ENCODE measurements at regions not wholly inside any gene's neighbourhood (a gene's known extent, or its start where the extent isn't known, plus 50 kb on each side); places are given as distances from the start of the nearest gene placed in this dataset.

DNA sequence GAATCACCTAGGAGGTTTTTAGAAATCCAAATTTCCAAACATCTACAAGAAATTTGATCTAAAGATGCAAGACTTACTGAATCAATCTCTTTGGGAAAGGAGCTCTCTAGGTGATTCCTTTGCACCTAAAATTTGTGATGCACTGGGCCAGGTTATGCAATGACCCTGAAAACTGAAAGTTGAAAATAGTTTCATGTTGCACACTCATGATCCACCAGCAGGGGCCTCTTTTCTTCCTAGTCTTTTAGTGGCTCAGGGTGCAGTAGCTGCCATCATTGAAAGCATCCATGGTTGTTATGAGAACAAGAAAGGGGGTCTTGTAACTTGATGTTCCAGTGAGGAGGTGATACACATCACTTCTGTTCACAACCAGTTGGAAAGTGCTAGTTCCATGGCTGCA, 486.8 kb downstream of the PSAT1 start:
- TF ChIP-seq Cebpa-rat (IDR thresholded peaks at IDR 0.05) = no peak
- no peaks in the 10 kb centered on the region; the same call in 1 of the 2 replicates for H3K27me3 ChIP-seq
- H3K9ac ChIP-seq = no peak overlapping the region
- no peaks in the 10 kb centered on the region for H3K4me1 ChIP-seq
- H3K36me3 ChIP-seq = no peaks in the 10 kb centered on the region
- H4K20me1 ChIP-seq = no peaks in the 10 kb centered on the region
- no peak overlapping the region for H3K4me3 ChIP-seq
- H3K9me3 ChIP-seq = no peaks in the 10 kb centered on the region
- H3K4me2 ChIP-seq = no peak overlapping the region
- no peak overlapping the region for H3K27ac ChIP-seq

DNA sequence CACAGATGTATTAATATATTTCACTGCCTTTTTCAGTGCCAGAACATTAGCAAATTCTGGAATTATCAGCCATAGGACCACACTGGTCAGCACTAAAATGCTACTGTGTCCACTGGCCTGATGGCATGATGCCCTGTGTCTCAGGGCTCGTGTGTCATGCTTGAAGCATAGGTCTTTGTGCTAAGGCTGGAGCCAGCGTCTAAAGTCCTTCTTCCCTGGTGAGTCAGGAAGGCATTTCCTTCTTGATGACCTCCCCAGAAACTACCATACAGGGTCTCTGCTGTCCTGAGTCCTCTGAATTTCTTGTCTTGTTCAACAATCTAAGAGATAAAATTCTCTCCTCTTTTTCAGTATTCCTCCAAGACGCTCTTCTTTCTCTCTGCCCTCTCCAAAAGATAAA, 489.9 kb downstream of the PSAT1 start:
- no peaks in the 10 kb centered on the region; the same call in 1 of the 2 replicates for H3K27me3 ChIP-seq
- no peak for TF ChIP-seq Cebpa-rat (IDR thresholded peaks at IDR 0.05)
- H3K9me3 ChIP-seq = no peaks in the 10 kb centered on the region
- H3K36me3 ChIP-seq = no peaks in the 10 kb centered on the region
- H3K4me2 ChIP-seq = no peak overlapping the region
- no peak overlapping the region for H3K9ac ChIP-seq
- H4K20me1 ChIP-seq = no peaks in the 10 kb centered on the region
- no peak overlapping the region for H3K27ac ChIP-seq
- H3K4me1 ChIP-seq = no peaks in the 10 kb centered on the region
- H3K4me3 ChIP-seq = no peak overlapping the region

DNA sequence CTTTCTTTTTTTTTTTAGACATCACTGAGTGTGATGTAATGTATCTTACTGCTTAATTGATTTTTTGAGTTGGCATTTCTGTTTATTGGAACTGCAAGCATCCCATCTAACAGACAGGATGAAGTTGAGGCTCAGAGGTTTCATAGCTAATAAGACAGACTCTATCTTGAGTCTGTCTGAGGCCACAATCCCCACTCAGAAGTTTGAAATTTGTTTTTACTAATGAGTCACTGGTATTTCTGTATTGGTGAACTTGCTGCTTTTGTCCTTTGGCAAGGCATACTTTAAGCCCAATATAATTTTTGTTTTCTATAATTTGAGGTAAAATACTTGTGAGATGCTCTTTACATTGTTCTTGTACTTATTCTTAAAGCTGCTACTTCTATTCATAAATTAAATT, 491.2 kb downstream of the PSAT1 start:
- Histone ChIP-seq H3K9me3 (no peaks in the 10 kb centered on the region), H3K27me3 (no peaks in the 10 kb centered on the region; the same call in 1 of the 2 replicates), H3K27ac (no peak overlapping the region), H3K36me3 (no peaks in the 10 kb centered on the region), H3K4me1 (no peaks in the 10 kb centered on the region), H3K9ac (no peak overlapping the region), H3K4me3 (no peak overlapping the region), H3K4me2 (no peak overlapping the region), H4K20me1 (no peaks in the 10 kb centered on the region)
- TF ChIP-seq Cebpa-rat (IDR thresholded peaks at IDR 0.05) = no peak

DNA sequence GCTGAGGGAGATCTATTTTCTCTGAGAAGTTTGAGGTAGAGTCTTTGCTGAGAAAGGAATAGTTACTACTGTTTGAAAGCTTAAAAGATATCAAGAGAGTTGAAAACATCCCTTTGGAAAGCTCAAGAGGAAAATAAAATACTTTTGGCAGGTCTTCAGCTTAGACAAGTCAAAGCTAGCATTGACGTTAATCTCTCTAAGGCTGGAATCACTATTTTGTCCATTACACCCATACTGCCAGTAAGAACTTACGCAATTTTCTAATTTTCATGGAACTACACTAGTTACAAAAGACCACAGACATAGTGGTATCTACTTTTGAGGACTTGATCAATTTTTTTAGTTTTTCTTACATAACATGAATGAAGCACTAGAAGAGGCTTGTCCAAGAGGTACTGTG, 494.9 kb downstream of the PSAT1 start:
- no peak for TF ChIP-seq Cebpa-rat (IDR thresholded peaks at IDR 0.05)
- Histone ChIP-seq H4K20me1 (no peaks in the 10 kb centered on the region), H3K4me3 (no peak overlapping the region), H3K9me3 (peaks cover 10% of the 10 kb centered on the region), H3K27me3 (no peaks in the 10 kb centered on the region), H3K4me1 (peaks cover 4% of the 10 kb centered on the region), H3K4me2 (no peak overlapping the region), H3K36me3 (no peaks in the 10 kb centered on the region), H3K9ac (no peak overlapping the region), H3K27ac (no peak overlapping the region)

DNA sequence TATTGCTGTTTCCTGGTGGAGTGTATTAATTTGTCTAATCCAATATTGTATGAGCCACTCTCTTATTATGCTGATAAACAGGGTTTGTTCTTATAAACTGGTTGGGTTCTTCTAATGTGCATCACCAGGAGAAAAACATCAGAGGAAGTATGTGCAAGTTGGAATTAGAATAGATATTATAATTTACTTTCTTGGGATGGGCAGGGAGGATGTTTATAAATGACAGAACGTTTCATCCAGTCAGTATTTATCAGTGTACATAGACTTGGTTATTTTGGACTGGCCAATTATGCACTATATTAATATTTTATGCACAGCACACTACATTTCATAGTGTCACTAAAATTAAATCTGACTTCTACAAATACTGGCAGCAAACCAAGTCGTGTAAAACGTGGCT, 495.8 kb downstream of the PSAT1 start:
- H3K27me3 ChIP-seq = no peaks in the 10 kb centered on the region
- H3K9ac ChIP-seq = no peak overlapping the region
- TF ChIP-seq Cebpa-rat (IDR thresholded peaks at IDR 0.05) = no peak
- H3K4me1 ChIP-seq = peaks cover 4% of the 10 kb centered on the region
- H3K4me3 ChIP-seq = no peak overlapping the region
- H3K4me2 ChIP-seq = no peak overlapping the region
- no peaks in the 10 kb centered on the region for H3K36me3 ChIP-seq
- H3K9me3 ChIP-seq = peaks cover 10% of the 10 kb centered on the region
- no peak overlapping the region for H3K27ac ChIP-seq
- no peaks in the 10 kb centered on the region for H4K20me1 ChIP-seq

DNA sequence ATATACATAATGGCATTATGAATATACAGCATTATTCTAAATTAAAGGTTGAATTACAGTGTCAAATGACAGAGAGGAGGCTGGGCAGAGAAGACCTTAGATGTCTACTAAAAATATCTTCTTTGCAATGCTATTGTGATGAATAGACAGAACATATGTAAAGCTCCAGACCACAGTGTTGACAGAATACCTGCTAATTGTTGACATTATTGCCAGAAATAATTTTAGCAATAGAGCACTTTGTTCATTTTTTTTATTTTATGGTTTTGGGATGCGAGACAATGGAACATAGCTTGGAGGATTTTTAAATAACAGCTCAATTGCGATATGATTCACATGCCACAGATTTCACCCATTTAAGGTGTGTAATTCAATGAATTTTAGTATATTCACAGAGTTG, 508.8 kb downstream of the PSAT1 start:
- no peak overlapping the region for H3K4me2 ChIP-seq
- H3K9me3 ChIP-seq = no peaks in the 10 kb centered on the region
- no peak for TF ChIP-seq Cebpa-rat (IDR thresholded peaks at IDR 0.05)
- H3K4me1 ChIP-seq = peaks cover 19% of the 10 kb centered on the region
- H3K27ac ChIP-seq = no peak overlapping the region
- no peaks in the 10 kb centered on the region for H3K36me3 ChIP-seq
- H3K9ac ChIP-seq = no peak overlapping the region
- H3K4me3 ChIP-seq = no peak overlapping the region
- no peaks in the 10 kb centered on the region for H4K20me1 ChIP-seq
- no peaks in the 10 kb centered on the region for H3K27me3 ChIP-seq

DNA sequence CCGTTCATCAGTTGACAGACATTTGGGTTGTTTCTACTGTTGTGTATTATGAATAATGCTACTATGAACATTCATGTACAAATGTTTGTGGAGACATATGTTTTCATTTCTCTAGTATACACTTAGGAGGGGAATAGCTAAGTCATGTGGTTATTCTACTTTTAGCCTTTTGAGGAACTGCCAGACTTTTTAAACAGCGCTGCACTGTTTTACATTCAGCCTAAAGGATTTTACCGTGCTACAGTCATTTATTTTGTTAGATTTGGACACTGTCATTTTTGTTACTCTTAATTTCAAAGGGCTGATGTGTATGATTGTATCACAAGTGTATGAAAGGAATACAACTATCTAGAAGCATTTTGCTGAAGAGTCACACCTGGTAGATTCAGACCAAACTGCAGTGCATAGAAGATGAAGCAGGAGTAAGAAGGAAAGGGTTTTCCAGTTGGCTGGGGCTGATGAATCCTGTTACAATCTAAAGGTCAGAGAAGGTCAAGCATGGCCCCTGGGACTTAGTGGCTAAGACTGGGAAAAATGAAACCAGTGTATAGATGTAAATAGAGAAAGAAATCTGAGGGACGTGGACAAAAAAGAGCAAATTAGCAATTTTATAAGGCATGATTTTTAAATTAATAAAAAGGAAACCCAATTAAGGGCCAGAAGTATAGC, 509.7 kb downstream of the PSAT1 start:
- TF ChIP-seq Cebpa-rat (IDR thresholded peaks at IDR 0.05) = no peak
- Histone ChIP-seq H3K9me3 (no peaks in the 10 kb centered on the region), H3K36me3 (no peaks in the 10 kb centered on the region), H4K20me1 (no peaks in the 10 kb centered on the region), H3K4me2 (peak overlapping the region; percentile 59), H3K4me3 (no peak overlapping the region), H3K27ac (no peak overlapping the region), H3K4me1 (peaks cover 19% of the 10 kb centered on the region), H3K9ac (no peak overlapping the region), H3K27me3 (no peaks in the 10 kb centered on the region)

DNA sequence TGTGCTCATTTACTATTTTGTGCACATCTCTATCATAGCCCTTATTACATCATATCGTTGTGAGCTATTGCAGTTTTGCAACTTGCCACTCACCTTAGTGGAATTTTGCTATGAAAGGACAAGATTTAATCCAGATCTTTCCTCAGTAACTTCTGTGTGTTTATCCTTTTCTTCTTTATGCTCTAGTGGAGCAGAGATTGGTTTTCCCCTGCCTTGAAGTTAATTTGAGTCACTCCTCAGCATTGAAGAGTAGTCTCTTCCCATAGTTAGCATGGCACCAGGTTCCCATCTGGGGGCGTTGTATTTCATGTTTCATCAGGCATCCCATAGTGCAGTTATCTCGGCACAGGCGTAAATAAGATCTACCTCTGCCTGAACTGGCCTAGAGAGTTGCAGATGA, 510.4 kb downstream of the PSAT1 start:
- Histone ChIP-seq H3K4me1 (peaks cover 19% of the 10 kb centered on the region), H3K4me2 (peak overlapping the region; percentile 59), H3K36me3 (no peaks in the 10 kb centered on the region), H3K27me3 (no peaks in the 10 kb centered on the region), H3K4me3 (no peak overlapping the region), H4K20me1 (no peaks in the 10 kb centered on the region), H3K27ac (no peak overlapping the region), H3K9me3 (no peaks in the 10 kb centered on the region), H3K9ac (no peak overlapping the region)
- no peak for TF ChIP-seq Cebpa-rat (IDR thresholded peaks at IDR 0.05)

DNA sequence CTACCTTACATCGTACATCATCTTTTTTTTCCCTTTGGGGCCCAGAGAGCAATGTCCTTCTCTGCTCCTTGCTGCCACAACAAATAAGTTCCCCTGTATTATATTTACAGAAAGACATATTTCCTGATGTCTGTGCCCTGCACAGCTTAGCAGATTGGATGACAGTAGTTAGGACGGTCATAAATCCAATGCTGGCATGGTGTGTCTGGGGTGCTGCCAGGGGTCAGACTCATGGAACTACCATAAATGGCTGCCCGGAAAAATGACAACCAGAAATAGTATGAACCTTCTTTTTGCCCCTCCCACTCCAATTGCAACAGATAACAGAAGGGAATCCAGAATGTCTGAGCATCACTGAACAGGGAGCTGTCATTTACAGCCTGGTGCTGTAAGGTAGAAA, 511.1 kb downstream of the PSAT1 start:
- no peaks in the 10 kb centered on the region for H3K36me3 ChIP-seq
- TF ChIP-seq Cebpa-rat (IDR thresholded peaks at IDR 0.05) = no peak
- H4K20me1 ChIP-seq = no peaks in the 10 kb centered on the region
- peak overlapping the region; percentile 59; the same call in 1 of the 2 replicates for H3K4me2 ChIP-seq
- peaks cover 19% of the 10 kb centered on the region for H3K4me1 ChIP-seq
- no peak overlapping the region for H3K9ac ChIP-seq
- no peaks in the 10 kb centered on the region for H3K27me3 ChIP-seq
- H3K4me3 ChIP-seq = no peak overlapping the region
- no peak overlapping the region for H3K27ac ChIP-seq
- H3K9me3 ChIP-seq = no peaks in the 10 kb centered on the region

DNA sequence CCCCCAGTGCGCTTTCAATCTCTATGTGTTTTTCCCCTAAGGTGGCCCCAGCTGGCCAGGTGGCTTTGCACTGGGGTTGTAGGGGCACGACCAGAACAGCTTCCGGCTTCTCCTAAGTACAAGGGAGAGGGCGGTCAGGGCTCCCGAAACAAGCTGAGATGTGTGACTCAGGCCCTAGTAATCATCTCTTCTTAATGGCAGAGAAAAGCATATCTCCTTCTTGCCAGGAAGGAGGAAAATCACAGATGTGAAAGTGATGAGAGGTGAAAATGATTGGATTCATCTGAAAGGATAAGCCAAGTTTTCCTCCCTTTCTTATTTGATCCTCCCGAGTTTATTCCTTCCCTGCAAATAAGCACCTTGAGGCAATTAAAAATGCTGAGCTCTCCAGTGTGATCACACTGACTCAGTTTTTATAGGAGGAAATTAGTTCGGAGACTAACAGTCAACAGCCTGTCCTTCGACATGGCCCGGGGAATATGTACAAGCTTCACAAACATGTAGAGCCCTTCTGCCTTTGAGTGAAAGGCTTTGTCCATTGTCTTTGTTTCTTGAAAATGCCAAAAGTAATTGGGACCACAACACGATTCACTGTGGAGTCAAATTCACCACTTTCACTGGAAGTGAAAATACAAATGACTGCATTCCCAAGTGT, 514.8 kb downstream of the PSAT1 start:
- Histone ChIP-seq H3K9me3 (no peaks in the 10 kb centered on the region), H3K4me3 (no peak overlapping the region), H3K27me3 (no peaks in the 10 kb centered on the region), H3K9ac (no peak overlapping the region), H3K36me3 (no peaks in the 10 kb centered on the region), H3K27ac (no peak overlapping the region), H3K4me2 (no peak overlapping the region), H3K4me1 (peaks cover 12% of the 10 kb centered on the region), H4K20me1 (no peaks in the 10 kb centered on the region)
- TF ChIP-seq Cebpa-rat (IDR thresholded peaks at IDR 0.05) = no peak

Data from BLaER1 (cell line).